Progenitor cell of endocrine pancreas (in vitro differentiated cells): ENCODE measurements at regions not wholly inside any gene's neighbourhood (a gene's known extent, or its start where the extent isn't known, plus 50 kb on each side); places are given as distances from the start of the nearest gene placed in this dataset.

Experiments used
- DNase-seq: peaks from one replicate; pipeline ENCODE4 v3.0.0; 2021; ENCODE audit warnings: low spot score; ENCODE audit not compliant: unreplicated experiment
- H3K27ac Mint-ChIP-seq: 2 replicates; pipeline ENCODE4 v1.8.0; 2021; ENCODE audit warnings: mild to moderate bottlenecking, moderate library complexity, mixed read lengths
- H3K27me3 Mint-ChIP-seq: 2 replicates; pipeline ENCODE4 v1.8.0; 2021; ENCODE audit warnings: mixed read lengths
- H3K36me3 Mint-ChIP-seq: 2 replicates; pipeline ENCODE4 v1.8.0; 2022; ENCODE audit warnings: mixed read lengths; ENCODE audit not compliant: insufficient read depth
- H3K4me1 Mint-ChIP-seq: 2 replicates; pipeline ENCODE4 v1.8.0; 2021; ENCODE audit warnings: low read depth, mixed read lengths
- H3K4me3 Mint-ChIP-seq: 2 replicates; pipeline ENCODE4 v1.8.0; 2021; ENCODE audit warnings: low read depth, mild to moderate bottlenecking, moderate library complexity, mixed read lengths
- H3K9me3 Mint-ChIP-seq: 2 replicates; pipeline ENCODE4 v1.8.0; 2021; ENCODE audit warnings: low read depth, mixed read lengths
- CTCF ChIP-seq: fragments of 200-600 bp; sonication (generic); IDR thresholded peaks from one replicate; pipeline ENCODE4 v1.5.0; 2021; ENCODE audit warnings: antibody characterized with exemption, mild to moderate bottlenecking; ENCODE audit not compliant: unreplicated experiment

GRCh38 chr10:128687927-128688549 is 561.8 kb upstream of the MKI67 start:
- Mint-ChIP-seq H3K9me3 (no peaks in the 10 kb centered on the region), H3K27me3 (peaks cover 23% of the 10 kb centered on the region), H3K36me3 (no peaks in the 10 kb centered on the region), H3K4me3 (no peak overlapping the region), H3K27ac (no peak overlapping the region), H3K4me1 (peaks cover 13% of the 10 kb centered on the region)
- DNase-seq: no peak
- TF ChIP-seq CTCF: no peak

GRCh38 chr10:128689667-128690066 is 563.4 kb upstream of the MKI67 start:
- Mint-ChIP-seq H3K27me3 (peaks cover 26% of the 10 kb centered on the region), H3K4me1 (peaks cover 18% of the 10 kb centered on the region), H3K27ac (peak overlapping the region; percentile 36), H3K4me3 (no peak overlapping the region), H3K9me3 (no peaks in the 10 kb centered on the region), H3K36me3 (no peaks in the 10 kb centered on the region)
- no peak for TF ChIP-seq CTCF
- DNase-seq: no peak

GRCh38 chr10:128693493-128694131 is 567.4 kb upstream of the MKI67 start:
- Mint-ChIP-seq H3K27ac (no peak overlapping the region), H3K27me3 (peaks cover 33% of the 10 kb centered on the region), H3K36me3 (no peaks in the 10 kb centered on the region), H3K4me3 (no peak overlapping the region), H3K9me3 (no peaks in the 10 kb centered on the region), H3K4me1 (peaks cover 16% of the 10 kb centered on the region)
- no peak for TF ChIP-seq CTCF
- no peak for DNase-seq

- H3K36me3 Mint-ChIP-seq: no peaks in the 10 kb centered on the region
- no peaks in the 10 kb centered on the region for H3K9me3 Mint-ChIP-seq
These were observed 568.1 kb upstream of the MKI67 start for GRCh38 chr10:128694168-128694850.

More at GRCh38 chr10:128694168-128694850, 568.1 kb upstream of the MKI67 start:
- peaks cover 33% of the 10 kb centered on the region for H3K27me3 Mint-ChIP-seq
- TF ChIP-seq CTCF: no peak
- no peak for DNase-seq
- no peak overlapping the region for H3K27ac Mint-ChIP-seq
- no peak overlapping the region for H3K4me3 Mint-ChIP-seq
- H3K4me1 Mint-ChIP-seq: peaks cover 16% of the 10 kb centered on the region
